Tibial nerve (tissue), 4 donors: ENCODE measurements at regions not wholly inside any gene's neighbourhood (a gene's known extent, or its start where the extent isn't known, plus 50 kb on each side); places are given as distances from the start of the nearest gene placed in this dataset.

ENCODE experiments used
- EP300 ChIP-seq, 2 donors: sonication (generic); formaldehyde crosslinking; IDR thresholded peaks; one replicate each; pipeline ENCODE4 v1.6.1; 2017; ENCODE audit warnings: antibody characterized with exemption in 2 of 2, mild to moderate bottlenecking in 1 of 2
- TF ChIP-seq, protein P1 (sequence below), 5 experiments: fragments of 200-600 bp in 3 of 5; fragments of 450-650 bp in 2 of 5; sonication (generic) in 3 of 5; IDR thresholded peaks; one replicate each; pipeline ENCODE4 v1.5.1; 2016 to 2019; ENCODE audit warnings: antibody characterized with exemption in 5 of 5, mild to moderate bottlenecking in 3 of 5, moderate library complexity in 2 of 5

DNA sequence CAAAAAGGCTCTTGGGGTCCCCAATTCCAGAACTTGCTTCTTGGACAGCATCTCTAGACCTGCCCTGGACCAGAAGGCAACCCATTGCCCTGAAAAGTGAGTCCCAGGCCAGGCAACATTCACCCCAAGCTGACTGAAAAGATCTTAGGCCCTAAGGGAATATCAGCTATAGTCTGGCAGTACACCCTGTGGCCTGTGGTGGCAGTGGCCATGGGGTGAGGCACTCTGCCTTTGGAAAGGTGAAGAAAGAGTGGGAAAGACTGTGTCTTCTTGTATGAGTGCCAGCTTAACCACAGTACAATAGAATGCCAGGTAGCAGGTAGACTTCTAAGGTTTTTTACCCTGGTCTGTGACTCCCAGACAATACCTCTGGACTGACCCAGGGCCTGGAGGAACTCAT, 564.5 kb downstream of the CDH8 start:
- TF ChIP-seq, protein P1, sequence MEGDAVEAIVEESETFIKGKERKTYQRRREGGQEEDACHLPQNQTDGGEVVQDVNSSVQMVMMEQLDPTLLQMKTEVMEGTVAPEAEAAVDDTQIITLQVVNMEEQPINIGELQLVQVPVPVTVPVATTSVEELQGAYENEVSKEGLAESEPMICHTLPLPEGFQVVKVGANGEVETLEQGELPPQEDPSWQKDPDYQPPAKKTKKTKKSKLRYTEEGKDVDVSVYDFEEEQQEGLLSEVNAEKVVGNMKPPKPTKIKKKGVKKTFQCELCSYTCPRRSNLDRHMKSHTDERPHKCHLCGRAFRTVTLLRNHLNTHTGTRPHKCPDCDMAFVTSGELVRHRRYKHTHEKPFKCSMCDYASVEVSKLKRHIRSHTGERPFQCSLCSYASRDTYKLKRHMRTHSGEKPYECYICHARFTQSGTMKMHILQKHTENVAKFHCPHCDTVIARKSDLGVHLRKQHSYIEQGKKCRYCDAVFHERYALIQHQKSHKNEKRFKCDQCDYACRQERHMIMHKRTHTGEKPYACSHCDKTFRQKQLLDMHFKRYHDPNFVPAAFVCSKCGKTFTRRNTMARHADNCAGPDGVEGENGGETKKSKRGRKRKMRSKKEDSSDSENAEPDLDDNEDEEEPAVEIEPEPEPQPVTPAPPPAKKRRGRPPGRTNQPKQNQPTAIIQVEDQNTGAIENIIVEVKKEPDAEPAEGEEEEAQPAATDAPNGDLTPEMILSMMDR (IDR thresholded peaks at IDR 0.05): no peak
- TF ChIP-seq EP300 (IDR thresholded peaks at IDR 0.05): no peak
